GM12878 (cell line): ENCODE measurements at regions not wholly inside any gene's neighbourhood (a gene's known extent, or its start where the extent isn't known, plus 50 kb on each side); places are given as distances from the start of the nearest gene placed in this dataset.

Source experiments
- ATAC-seq: fragments of 200-7000 bp; cut with Tn5 transposase; 3 replicates; pipeline ENCODE4 v1.9.1; 2020; ENCODE audit warnings: mild to moderate bottlenecking, moderate library complexity
- BruUV-seq: library from RNA; stranded (reverse); fragments of 400-500 nt; replicated peaks from 2 replicates; lab custom pipeline; 2021; lab: Mats Ljungman, UMichigan
- CTCF ChIA-PET: fragments of 300-600 bp; sonication (Branson Sonifier 250); formaldehyde crosslinking; extraction: SDS; loops from one replicate; lab custom pipeline; 2021; ENCODE audit warnings: inconsistent platforms; lab: Yijun Ruan, JAX
- POLR2A ChIA-PET: fragments of 350-600 bp; formaldehyde crosslinking; extraction: SDS; loops from one replicate; lab custom pipeline; 2021; ENCODE audit warnings: inconsistent platforms; lab: Charles Lee
- RAD21 ChIA-PET: fragments of 300-600 bp; sonication (Branson Sonifier 250); formaldehyde crosslinking; loops from one replicate; lab custom pipeline; 2023; ENCODE audit warnings: antibody characterized with exemption; ENCODE audit not compliant: unreplicated experiment; lab: Charles Lee
- SMC1A ChIA-PET: fragments of 300-600 bp; sonication (Branson Sonifier 250); formaldehyde crosslinking; loops from one replicate; lab custom pipeline; 2023; ENCODE audit not compliant: unreplicated experiment, uncharacterized antibody; lab: Charles Lee
- DNase-seq: peaks from one replicate; pipeline ENCODE4 v3.0.0-alpha.2; 2011; ENCODE audit warnings: low read depth, low spot score
- FAIRE-seq: peaks from 3 replicates; lab custom pipeline; 2011; peaks lifted over from hg19 to GRCh38; lab: Jason Lieb, UNC
- H2AFZ ChIP-seq: 2 replicates; pipeline ENCODE4 v1.6.0; 2011; ENCODE audit warnings: low read depth, low read length, control low read depth; ENCODE audit not compliant: control insufficient read depth
- H3K27ac ChIP-seq: 2 replicates; pipeline ENCODE4 v1.5.1; 2011; ENCODE audit warnings: control low read depth; ENCODE audit not compliant: control insufficient read depth, insufficient read depth
- H3K27me3 ChIP-seq, 2 experiments: replicated peaks in 1 of 2; 2 replicates each; pipeline versions ENCODE4 v1.6.0 to v1.6.1; 2011; ENCODE audit warnings: low read length in 1 of 2; ENCODE audit not compliant: control insufficient read depth in 2 of 2, insufficient read depth in 2 of 2
- H3K36me3 ChIP-seq, 2 experiments: 2 replicates each; pipeline ENCODE4 v1.5.1; 2011; ENCODE audit warnings: low read length in 1 of 2; ENCODE audit not compliant: control insufficient read depth in 2 of 2, insufficient read depth in 2 of 2
- H3K4me1 ChIP-seq: 2 replicates; pipeline ENCODE4 v1.6.1; 2011; ENCODE audit warnings: mild to moderate bottlenecking, low read length, moderate library complexity, mixed read lengths; ENCODE audit not compliant: control insufficient read depth, insufficient read depth
- H3K4me2 ChIP-seq: 2 replicates; pipeline ENCODE4 v1.6.0; 2011; ENCODE audit warnings: control low read depth; ENCODE audit not compliant: control insufficient read depth, insufficient read depth
- H3K4me3 ChIP-seq: fragments of 200-600 bp; sonication (generic); 2 replicates; pipeline ENCODE4 v1.5.1; 2016
- H3K79me2 ChIP-seq: 2 replicates; pipeline ENCODE4 v1.6.0; 2011; ENCODE audit warnings: low read length; ENCODE audit not compliant: control insufficient read depth, insufficient read depth
- H3K9ac ChIP-seq: 2 replicates; pipeline ENCODE4 v1.8.0; 2011; ENCODE audit warnings: low read length, control low read depth, mixed read lengths; ENCODE audit not compliant: control insufficient read depth, insufficient read depth
- H3K9me3 ChIP-seq: replicated peaks from 3 replicates; pipeline ENCODE4 v1.5.1; 2011; ENCODE audit warnings: mild to moderate bottlenecking, low read length; ENCODE audit not compliant: control insufficient read depth, insufficient read depth
- H4K20me1 ChIP-seq: 2 replicates; pipeline ENCODE4 v1.6.0; 2011; ENCODE audit not compliant: control insufficient read depth, insufficient read depth
- ATF7 ChIP-seq: fragments of 450-650 bp; IDR thresholded peaks from 2 replicates; pipeline ENCODE4 v1.6.1; 2016; ENCODE audit warnings: low read depth, mild to moderate bottlenecking
- BMI1 ChIP-seq: fragments of 450-650 bp; IDR thresholded peaks from 2 replicates; pipeline ENCODE4 v1.6.1; 2016; ENCODE audit warnings: mild to moderate bottlenecking, moderate library complexity, borderline replicate concordance
- CBFB ChIP-seq: IDR thresholded peaks from 2 replicates; pipeline ENCODE4 v1.6.1; 2016; ENCODE audit warnings: antibody characterized with exemption, low read depth
- CEBPZ ChIP-seq: fragments of 150-350 bp; IDR thresholded peaks from 2 replicates; pipeline ENCODE4 v1.6.1; 2016; ENCODE audit warnings: low read depth, low read length
- CHD2 ChIP-seq: IDR thresholded peaks from 2 replicates; pipeline ENCODE4 v1.6.1; 2011; ENCODE audit warnings: low read depth, low read length, improper control_type of control experiment, borderline replicate concordance
- EGR1 ChIP-seq, 2 experiments: IDR thresholded peaks; 1 replicate in 1 of 2; 2 replicates in 1 of 2; pipeline ENCODE4 v1.6.1; 2011 to 2012; ENCODE audit warnings: low read depth in 2 of 2, low read length in 2 of 2, borderline replicate concordance in 1 of 2, mild to moderate bottlenecking in 1 of 2, moderate library complexity in 1 of 2
- ESRRA ChIP-seq: IDR thresholded peaks from 2 replicates; pipeline ENCODE4 v1.6.1; 2012; ENCODE audit warnings: mild to moderate bottlenecking, low read length, improper control_type of control experiment
- HDGF ChIP-seq: fragments of 450-650 bp; IDR thresholded peaks from 2 replicates; pipeline ENCODE4 v1.6.1; 2016; ENCODE audit warnings: antibody characterized with exemption
- IKZF1 ChIP-seq: fragments of 450-650 bp; conservative IDR thresholded peaks from 2 replicates; pipeline ENCODE4 v1.6.1; 2017; ENCODE audit warnings: antibody characterized with exemption, mild to moderate bottlenecking
- RCOR1 ChIP-seq: conservative IDR thresholded peaks from 2 replicates; pipeline ENCODE4 v1.6.1; 2012; ENCODE audit warnings: low read depth, low read length, improper control_type of control experiment
- SIX5 ChIP-seq: IDR thresholded peaks from 2 replicates; pipeline ENCODE4 v1.6.1; 2011; ENCODE audit warnings: mild to moderate bottlenecking, low read depth, low read length, moderate library complexity; ENCODE audit not compliant: severe bottlenecking
- STAT1 ChIP-seq: fragments of 450-650 bp; conservative IDR thresholded peaks from 2 replicates; pipeline ENCODE4 v1.6.1; 2014; ENCODE audit warnings: antibody characterized with exemption, mild to moderate bottlenecking
- STAT3 ChIP-seq: IDR thresholded peaks from 2 replicates; pipeline ENCODE4 v1.6.1; 2011; ENCODE audit warnings: low read depth, low read length, improper control_type of control experiment
- WGBS: methylation state at CpG from one replicate; pipeline ENCODE4 v1.1.6; 2016; ENCODE audit warnings: low lambda C conversion rate; ENCODE audit not compliant: insufficient replicate concordance, insufficient coverage; ENCODE audit errors: missing lambda C conversion rate; 5-methylcytosine and 5-hydroxymethylcytosine counted together
- in situ Hi-C: fragments of 300-500 bp; cut with MboI; formaldehyde crosslinking; loops from 9 replicates; pipeline ENCODE4 v1.14.3; 2018; ENCODE audit warnings: mixed read lengths
- intact Hi-C: fragments of 100-400 bp; cut with micrococcal nuclease; formaldehyde crosslinking; loops from one replicate; pipeline ENCODE4 v1.14.2; 2022; ENCODE audit not compliant: unreplicated experiment

DNA sequence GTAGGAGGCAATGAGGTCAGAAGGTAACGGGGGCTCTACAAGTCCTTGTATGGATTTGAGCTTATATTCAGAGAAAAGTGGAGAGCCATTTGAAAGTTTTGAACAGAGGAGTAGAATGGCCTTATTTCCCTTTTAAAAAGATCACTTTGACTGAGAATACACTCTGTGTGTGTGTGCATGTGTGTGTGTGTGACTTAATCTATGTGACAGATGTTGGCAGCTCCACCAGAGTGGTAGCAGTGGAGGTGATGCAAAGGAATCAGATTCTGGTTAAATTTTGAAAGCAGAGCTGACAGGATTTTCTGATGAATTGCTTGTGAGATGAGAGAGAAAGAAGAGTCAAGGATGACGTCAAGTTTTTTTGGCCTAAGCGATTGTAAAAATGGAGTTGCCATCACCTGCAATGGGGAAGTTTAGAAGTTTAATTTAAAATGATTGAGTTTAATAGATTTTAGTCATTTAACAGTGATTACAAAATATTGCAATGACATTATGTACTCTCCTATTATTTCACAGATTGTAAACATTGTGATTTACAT lies 172.2 kb upstream of the HEY2 start:
- 54% methylated on average over 3 of the region's 3 CpGs for WGBS
- Histone ChIP-seq H3K27me3 (peaks cover 0 to 3% of the 10 kb centered on the region in 2 experiments; a peak in 3 of 4 replicates), H3K27ac (no peak overlapping the region), H3K4me3 (no peak overlapping the region), H3K4me1 (no peaks in the 10 kb centered on the region), H3K79me2 (no peaks in the 10 kb centered on the region), H3K9me3 (no peaks in the 10 kb centered on the region), H3K4me2 (no peak overlapping the region), H4K20me1 (no peaks in the 10 kb centered on the region), H2AFZ (no peak overlapping the region)
- ChIA-PET SMC1A (no interaction called here), RAD21 (no interaction called here), CTCF (no interaction called here)
- intact Hi-C loops (no loop called here), in situ Hi-C loops (no loop called here)
- TF ChIP-seq BMI1: no peak
- TF ChIP-seq IKZF1: no peak
- TF ChIP-seq STAT1: no peak
- no peak for TF ChIP-seq RCOR1
- TF ChIP-seq EGR1 (IDR thresholded peaks at IDR 0.05; ENCODE audit: borderline replicate concordance in 1 of 2, low read depth in 2 of 2, low read length in 2 of 2): no peak
- TF ChIP-seq ESRRA: no peak
- no peak for TF ChIP-seq CHD2
- no peak for TF ChIP-seq SIX5
- TF ChIP-seq HDGF: no peak
- TF ChIP-seq ATF7: no peak
- no peak for TF ChIP-seq STAT3
- no peak for TF ChIP-seq CBFB
- TF ChIP-seq CEBPZ: no peak
- TF ChIP-seq, all 136 proteins: peak for 0
- ATAC-seq (no peak), FAIRE-seq (no peak), DNase-seq (no peak)
- POLR2A ChIA-PET: interaction anchor here (0.6 kb wide), 1 partner anchor 398 kb away, joined by 6 read pairs; no protein-coding TSS in a partner anchor
- Histone ChIP-seq H3K36me3 (no peaks in the 10 kb centered on the region), H3K9ac (no peak overlapping the region)
- BruUV-seq: no TSS peak
